HL-60 (cell line): ENCODE measurements at regions not wholly inside any gene's neighbourhood (a gene's known extent, or its start where the extent isn't known, plus 50 kb on each side); places are given as distances from the start of the nearest gene placed in this dataset.

Experiments
- DNase-seq, 2 experiments: peaks; one replicate each; pipeline ENCODE4 v3.0.0-alpha.2; 2010 to 2020; ENCODE audit warnings: low read depth in 1 of 2, low spot score in 1 of 2
- H3K27ac ChIP-seq: fragments of 250-450 bp; sonication (Bioruptor Pico); replicated peaks from 2 replicates; pipeline ENCODE4 v1.5.1; 2020; ENCODE audit warnings: mild to moderate bottlenecking, moderate library complexity
- H3K27me3 ChIP-seq: fragments of 250-450 bp; sonication (Bioruptor Pico); 2 replicates; pipeline ENCODE4 v1.5.1; 2021; ENCODE audit warnings: mild to moderate bottlenecking, moderate library complexity; ENCODE audit not compliant: insufficient read depth, poor library complexity, severe bottlenecking
- H3K4me3 ChIP-seq: replicated peaks from 2 replicates; pipeline ENCODE4 v1.5.1; 2011; ENCODE audit warnings: mild to moderate bottlenecking, control low read depth, low read length; ENCODE audit not compliant: insufficient read depth
- GABPA ChIP-seq: IDR thresholded peaks from 2 replicates; pipeline ENCODE4 v1.6.1; 2012; ENCODE audit warnings: low read depth
- POLR2AphosphoS5 ChIP-seq: IDR thresholded peaks from 2 replicates; pipeline ENCODE4 v1.6.1; 2012; ENCODE audit warnings: low read depth
- SPI1 ChIP-seq: IDR thresholded peaks from 2 replicates; pipeline ENCODE4 v1.6.1; 2012; ENCODE audit warnings: low read depth, mild to moderate bottlenecking, borderline replicate concordance
- TF ChIP-seq, protein P1 (sequence below): IDR thresholded peaks from one replicate; pipeline ENCODE4 v1.5.1; 2011; ENCODE audit warnings: low read length, control low read depth, inconsistent platforms; ENCODE audit not compliant: insufficient read depth
- TF ChIP-seq, protein P2 (sequence below): IDR thresholded peaks from 2 replicates; pipeline ENCODE4 v1.6.1; 2012; ENCODE audit warnings: low read depth; ENCODE audit not compliant: insufficient replicate concordance

DNA sequence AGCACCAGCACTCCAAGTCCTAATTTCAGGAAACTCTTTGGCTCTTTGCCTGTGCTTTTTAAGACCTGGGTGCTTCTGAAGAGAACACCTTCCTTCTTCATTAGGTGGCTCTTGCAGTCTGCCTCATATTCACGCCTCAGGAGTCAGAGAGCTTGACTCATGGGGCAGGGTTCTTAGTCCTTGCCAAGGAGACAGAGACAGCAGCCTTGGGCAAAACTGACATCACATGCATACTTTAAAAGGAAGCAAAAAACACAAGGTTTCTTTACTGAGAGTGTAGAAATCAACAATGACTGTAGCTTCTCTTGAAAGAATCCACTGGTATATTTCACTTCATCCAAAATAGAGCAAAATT lies 780.6 kb downstream of the INHBA start:
- H3K27me3 ChIP-seq = no peaks in the 10 kb centered on the region
- no peak overlapping the region for H3K4me3 ChIP-seq
- no peak for DNase-seq
- H3K27ac ChIP-seq = no peak overlapping the region
- no peak for TF ChIP-seq SPI1
- TF ChIP-seq POLR2AphosphoS5 = no peak
- TF ChIP-seq, protein P1, sequence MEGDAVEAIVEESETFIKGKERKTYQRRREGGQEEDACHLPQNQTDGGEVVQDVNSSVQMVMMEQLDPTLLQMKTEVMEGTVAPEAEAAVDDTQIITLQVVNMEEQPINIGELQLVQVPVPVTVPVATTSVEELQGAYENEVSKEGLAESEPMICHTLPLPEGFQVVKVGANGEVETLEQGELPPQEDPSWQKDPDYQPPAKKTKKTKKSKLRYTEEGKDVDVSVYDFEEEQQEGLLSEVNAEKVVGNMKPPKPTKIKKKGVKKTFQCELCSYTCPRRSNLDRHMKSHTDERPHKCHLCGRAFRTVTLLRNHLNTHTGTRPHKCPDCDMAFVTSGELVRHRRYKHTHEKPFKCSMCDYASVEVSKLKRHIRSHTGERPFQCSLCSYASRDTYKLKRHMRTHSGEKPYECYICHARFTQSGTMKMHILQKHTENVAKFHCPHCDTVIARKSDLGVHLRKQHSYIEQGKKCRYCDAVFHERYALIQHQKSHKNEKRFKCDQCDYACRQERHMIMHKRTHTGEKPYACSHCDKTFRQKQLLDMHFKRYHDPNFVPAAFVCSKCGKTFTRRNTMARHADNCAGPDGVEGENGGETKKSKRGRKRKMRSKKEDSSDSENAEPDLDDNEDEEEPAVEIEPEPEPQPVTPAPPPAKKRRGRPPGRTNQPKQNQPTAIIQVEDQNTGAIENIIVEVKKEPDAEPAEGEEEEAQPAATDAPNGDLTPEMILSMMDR = no peak
- TF ChIP-seq, protein P2, sequence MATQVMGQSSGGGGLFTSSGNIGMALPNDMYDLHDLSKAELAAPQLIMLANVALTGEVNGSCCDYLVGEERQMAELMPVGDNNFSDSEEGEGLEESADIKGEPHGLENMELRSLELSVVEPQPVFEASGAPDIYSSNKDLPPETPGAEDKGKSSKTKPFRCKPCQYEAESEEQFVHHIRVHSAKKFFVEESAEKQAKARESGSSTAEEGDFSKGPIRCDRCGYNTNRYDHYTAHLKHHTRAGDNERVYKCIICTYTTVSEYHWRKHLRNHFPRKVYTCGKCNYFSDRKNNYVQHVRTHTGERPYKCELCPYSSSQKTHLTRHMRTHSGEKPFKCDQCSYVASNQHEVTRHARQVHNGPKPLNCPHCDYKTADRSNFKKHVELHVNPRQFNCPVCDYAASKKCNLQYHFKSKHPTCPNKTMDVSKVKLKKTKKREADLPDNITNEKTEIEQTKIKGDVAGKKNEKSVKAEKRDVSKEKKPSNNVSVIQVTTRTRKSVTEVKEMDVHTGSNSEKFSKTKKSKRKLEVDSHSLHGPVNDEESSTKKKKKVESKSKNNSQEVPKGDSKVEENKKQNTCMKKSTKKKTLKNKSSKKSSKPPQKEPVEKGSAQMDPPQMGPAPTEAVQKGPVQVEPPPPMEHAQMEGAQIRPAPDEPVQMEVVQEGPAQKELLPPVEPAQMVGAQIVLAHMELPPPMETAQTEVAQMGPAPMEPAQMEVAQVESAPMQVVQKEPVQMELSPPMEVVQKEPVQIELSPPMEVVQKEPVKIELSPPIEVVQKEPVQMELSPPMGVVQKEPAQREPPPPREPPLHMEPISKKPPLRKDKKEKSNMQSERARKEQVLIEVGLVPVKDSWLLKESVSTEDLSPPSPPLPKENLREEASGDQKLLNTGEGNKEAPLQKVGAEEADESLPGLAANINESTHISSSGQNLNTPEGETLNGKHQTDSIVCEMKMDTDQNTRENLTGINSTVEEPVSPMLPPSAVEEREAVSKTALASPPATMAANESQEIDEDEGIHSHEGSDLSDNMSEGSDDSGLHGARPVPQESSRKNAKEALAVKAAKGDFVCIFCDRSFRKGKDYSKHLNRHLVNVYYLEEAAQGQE = no peak
- no peak for TF ChIP-seq GABPA

DNA sequence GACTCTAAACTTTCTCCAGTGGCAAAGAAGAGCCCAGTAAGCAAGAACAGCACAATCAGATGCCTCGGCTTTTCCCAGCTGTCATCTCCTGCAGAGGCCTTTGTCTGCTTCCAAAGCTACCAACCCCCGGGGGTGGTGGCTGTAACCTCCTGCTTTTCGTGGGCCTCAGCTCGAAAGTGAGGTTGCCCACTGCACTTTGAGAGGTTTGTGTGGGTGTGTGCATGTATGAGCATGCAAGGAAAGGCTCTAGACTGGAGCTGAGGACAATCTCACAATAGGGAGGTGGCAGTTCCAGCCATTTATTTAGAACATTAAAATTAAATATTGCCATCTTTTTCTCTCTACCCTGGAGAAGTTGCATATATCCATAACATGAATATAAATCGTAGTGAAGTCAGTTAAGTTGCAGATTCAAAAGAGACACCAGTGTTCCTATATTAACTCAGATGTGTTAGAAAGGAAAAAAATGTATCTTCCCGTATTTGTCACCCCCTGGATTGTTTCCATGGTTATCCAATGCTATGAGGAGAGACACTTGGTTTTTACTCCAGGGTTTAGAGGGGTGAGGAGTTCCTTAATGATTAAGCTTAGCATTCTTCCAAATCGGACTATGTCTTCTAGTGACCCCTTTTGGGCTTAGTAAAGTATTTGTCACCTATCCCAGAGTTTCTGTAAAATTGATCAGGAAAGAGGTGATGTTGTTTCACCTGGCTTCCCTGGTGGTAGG lies 781.1 kb downstream of the INHBA start:
- TF ChIP-seq, protein P2 = no peak
- TF ChIP-seq SPI1 = no peak
- TF ChIP-seq POLR2AphosphoS5 = no peak
- TF ChIP-seq, protein P1 = no peak
- TF ChIP-seq GABPA = no peak
- no peak overlapping the region for H3K4me3 ChIP-seq
- no peak overlapping the region for H3K27ac ChIP-seq
- DNase-seq = no peak
- H3K27me3 ChIP-seq = no peaks in the 10 kb centered on the region

DNA sequence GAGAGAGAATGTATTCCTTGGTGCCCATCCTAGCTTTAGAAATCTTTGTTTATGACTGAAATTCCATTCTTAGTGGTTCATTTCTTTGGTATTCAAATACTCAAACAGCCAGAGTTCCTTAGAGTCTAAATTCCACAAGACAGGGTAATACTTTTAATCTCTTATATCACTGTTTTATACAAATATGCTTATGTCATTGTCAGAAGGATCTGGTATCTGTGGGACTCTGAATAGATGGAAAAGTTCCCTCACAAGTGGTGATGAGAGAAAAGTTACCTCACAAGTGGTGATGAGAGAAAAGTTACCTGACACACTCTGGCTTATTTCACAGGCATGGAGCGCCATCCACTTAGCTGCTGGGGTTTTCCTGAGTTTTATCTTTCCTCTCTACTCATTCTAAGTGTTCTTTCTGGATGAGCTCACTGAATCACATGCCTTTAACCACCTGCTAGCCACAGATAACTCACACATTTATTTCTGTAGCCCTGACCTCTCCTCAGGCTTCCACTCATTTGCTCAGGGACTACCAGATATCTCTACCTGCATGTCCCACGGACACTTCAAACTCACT lies 784.0 kb downstream of the SUGCT start:
- Histone ChIP-seq H3K27me3 (no peaks in the 10 kb centered on the region), H3K4me3 (no peak overlapping the region), H3K27ac (no peak overlapping the region)
- no peak for DNase-seq
- TF ChIP-seq POLR2AphosphoS5 (no peak), SPI1 (no peak)
- TF ChIP-seq, protein P1 = no peak
- TF ChIP-seq, protein P2 = no peak
